Nephron (organoid): ENCODE measurements at regions not wholly inside any gene's neighbourhood (a gene's known extent, or its start where the extent isn't known, plus 50 kb on each side); places are given as distances from the start of the nearest gene placed in this dataset.

ENCODE experiments used
- H3K27ac Mint-ChIP-seq, 3 experiments: 2 replicates each; pipeline ENCODE4 v1.8.0; 2020; ENCODE audit warnings: mixed read lengths in 3 of 3, mild to moderate bottlenecking in 2 of 3, moderate library complexity in 1 of 3
- H3K27me3 Mint-ChIP-seq: 2 replicates; pipeline ENCODE4 v1.8.0; 2021; ENCODE audit warnings: low read depth, mild to moderate bottlenecking, moderate library complexity, mixed read lengths
- H3K36me3 Mint-ChIP-seq: 2 replicates; pipeline ENCODE4 v1.8.0; 2020; ENCODE audit warnings: low read depth, mixed read lengths
- H3K4me1 Mint-ChIP-seq: 2 replicates; pipeline ENCODE4 v1.8.0; 2020; ENCODE audit warnings: mixed read lengths
- H3K4me3 Mint-ChIP-seq, 3 experiments: 2 replicates each; pipeline ENCODE4 v1.8.0; 2020; ENCODE audit warnings: mild to moderate bottlenecking in 3 of 3, mixed read lengths in 3 of 3, moderate library complexity in 2 of 3
- H3K9me3 Mint-ChIP-seq: 2 replicates; pipeline ENCODE4 v1.8.0; 2020; ENCODE audit warnings: mixed read lengths
- CTCF ChIP-seq, 3 experiments: fragments of 200-600 bp; sonication (generic); IDR thresholded peaks; one replicate each; pipeline ENCODE4 v1.5.0; 2021; ENCODE audit warnings: antibody characterized with exemption in 3 of 3; ENCODE audit not compliant: unreplicated experiment in 3 of 3

- no peak for TF ChIP-seq CTCF (IDR thresholded peaks at IDR 0.05; ENCODE audit: unreplicated experiment in 3 of 3)
- H3K9me3 Mint-ChIP-seq: peaks cover 7% of the 10 kb centered on the region
- no peak overlapping the region for H3K27ac Mint-ChIP-seq
- H3K4me1 Mint-ChIP-seq: peaks cover 22% of the 10 kb centered on the region
- H3K4me3 Mint-ChIP-seq: no peak overlapping the region
- H3K36me3 Mint-ChIP-seq: no peaks in the 10 kb centered on the region
- H3K27me3 Mint-ChIP-seq: peaks cover 51% of the 10 kb centered on the region
Measured at GRCh38 chr12:130109062-130109945, 53.0 kb upstream of the FZD10 start.

GRCh38 chr12:130110914-130111313 lies 51.4 kb upstream of the FZD10 start:
- no peak for TF ChIP-seq CTCF (IDR thresholded peaks at IDR 0.05; ENCODE audit: unreplicated experiment in 3 of 3)
- Mint-ChIP-seq H3K4me1 (peaks cover 9% of the 10 kb centered on the region), H3K4me3 (no peak overlapping the region), H3K27ac (no peak overlapping the region), H3K9me3 (peaks cover 7% of the 10 kb centered on the region), H3K36me3 (no peaks in the 10 kb centered on the region), H3K27me3 (peaks cover 41% of the 10 kb centered on the region)

GRCh38 chr12:130111965-130112496 lies 50.2 kb upstream of the FZD10 start:
- Mint-ChIP-seq H3K9me3 (peaks cover 7% of the 10 kb centered on the region), H3K4me1 (peaks cover 16% of the 10 kb centered on the region), H3K4me3 (no peak overlapping the region), H3K36me3 (no peaks in the 10 kb centered on the region), H3K27ac (no peak overlapping the region), H3K27me3 (peaks cover 41% of the 10 kb centered on the region)
- TF ChIP-seq CTCF (IDR thresholded peaks at IDR 0.05; ENCODE audit: unreplicated experiment in 3 of 3): no peak
